AG09319 (cell line): ENCODE measurements at regions not wholly inside any gene's neighbourhood (a gene's known extent, or its start where the extent isn't known, plus 50 kb on each side); places are given as distances from the start of the nearest gene placed in this dataset.

ENCODE experiments used
- DNase-seq: peaks from one replicate; pipeline ENCODE4 v3.0.0-alpha.2; 2010; ENCODE audit warnings: low read depth; ENCODE audit errors: extremely low read depth
- TF ChIP-seq, protein P1 (sequence below): IDR thresholded peaks from 2 replicates; pipeline ENCODE4 v1.5.1; 2011; ENCODE audit warnings: low read depth, mild to moderate bottlenecking, inconsistent platforms, low read length, moderate library complexity

DNA sequence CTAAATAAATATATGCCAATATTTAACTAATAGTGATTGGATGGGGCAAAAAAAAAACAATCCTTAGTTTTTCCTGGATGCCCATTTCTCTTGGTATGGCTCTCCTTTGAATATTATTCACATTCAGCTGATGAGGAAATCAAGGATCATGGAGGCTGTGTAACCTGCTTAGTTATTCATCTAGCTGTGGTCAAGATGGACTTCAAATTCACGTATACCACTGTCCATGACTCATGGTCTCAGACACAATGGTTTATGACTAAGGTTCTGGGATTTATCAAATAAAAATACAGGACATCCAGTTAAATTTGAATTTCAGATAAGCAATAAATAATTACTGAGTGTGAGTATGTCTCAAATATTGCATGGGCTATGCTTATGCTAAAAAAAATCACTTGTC is 191.5 kb upstream of the CELF2 start:
- DNase-seq = no peak
- TF ChIP-seq, protein P1, sequence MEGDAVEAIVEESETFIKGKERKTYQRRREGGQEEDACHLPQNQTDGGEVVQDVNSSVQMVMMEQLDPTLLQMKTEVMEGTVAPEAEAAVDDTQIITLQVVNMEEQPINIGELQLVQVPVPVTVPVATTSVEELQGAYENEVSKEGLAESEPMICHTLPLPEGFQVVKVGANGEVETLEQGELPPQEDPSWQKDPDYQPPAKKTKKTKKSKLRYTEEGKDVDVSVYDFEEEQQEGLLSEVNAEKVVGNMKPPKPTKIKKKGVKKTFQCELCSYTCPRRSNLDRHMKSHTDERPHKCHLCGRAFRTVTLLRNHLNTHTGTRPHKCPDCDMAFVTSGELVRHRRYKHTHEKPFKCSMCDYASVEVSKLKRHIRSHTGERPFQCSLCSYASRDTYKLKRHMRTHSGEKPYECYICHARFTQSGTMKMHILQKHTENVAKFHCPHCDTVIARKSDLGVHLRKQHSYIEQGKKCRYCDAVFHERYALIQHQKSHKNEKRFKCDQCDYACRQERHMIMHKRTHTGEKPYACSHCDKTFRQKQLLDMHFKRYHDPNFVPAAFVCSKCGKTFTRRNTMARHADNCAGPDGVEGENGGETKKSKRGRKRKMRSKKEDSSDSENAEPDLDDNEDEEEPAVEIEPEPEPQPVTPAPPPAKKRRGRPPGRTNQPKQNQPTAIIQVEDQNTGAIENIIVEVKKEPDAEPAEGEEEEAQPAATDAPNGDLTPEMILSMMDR = no peak

DNA sequence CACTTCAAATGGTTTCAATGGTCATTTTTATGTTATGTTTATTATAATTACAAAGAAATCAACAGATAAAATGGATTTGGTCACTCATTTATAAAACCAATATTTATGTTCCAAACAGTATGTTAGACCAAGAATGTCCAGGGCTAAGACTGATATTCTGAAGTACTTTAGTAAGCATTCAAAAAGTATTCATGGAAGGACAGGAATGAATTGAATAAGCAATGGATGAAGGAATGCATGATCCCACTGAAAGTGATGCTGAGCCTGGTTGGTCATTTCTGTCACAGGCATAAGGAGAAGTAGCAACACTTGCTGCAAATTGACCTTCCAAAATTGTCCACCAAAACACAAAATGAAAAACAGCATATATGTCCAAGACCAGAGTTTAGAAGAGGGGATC is 189.0 kb upstream of the CELF2 start:
- TF ChIP-seq, protein P1 = no peak

DNA sequence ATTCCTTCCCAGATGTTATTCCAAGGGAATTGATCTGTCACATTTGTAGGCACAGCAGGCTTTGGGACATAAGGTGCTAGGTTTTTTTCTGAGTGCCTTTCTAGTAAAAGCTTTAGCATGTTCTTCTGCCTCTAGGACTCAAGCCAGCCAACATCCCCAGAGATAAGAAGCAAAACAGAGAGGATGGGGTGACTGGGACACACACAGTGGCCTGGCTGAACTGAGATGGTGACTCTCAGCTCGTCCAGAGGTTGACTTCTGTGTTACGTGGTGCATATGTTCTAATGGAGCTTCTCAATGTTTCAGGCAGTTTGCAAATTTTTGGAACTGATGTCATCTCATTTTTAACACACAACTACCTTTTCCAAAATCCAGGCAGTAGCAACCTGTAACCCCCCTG is 188.1 kb upstream of the CELF2 start:
- TF ChIP-seq, protein P1 = no peak
- DNase-seq = no peak

More for the DNA sequence above, 189.0 kb upstream of the CELF2 start:
- DNase-seq = no peak

DNA sequence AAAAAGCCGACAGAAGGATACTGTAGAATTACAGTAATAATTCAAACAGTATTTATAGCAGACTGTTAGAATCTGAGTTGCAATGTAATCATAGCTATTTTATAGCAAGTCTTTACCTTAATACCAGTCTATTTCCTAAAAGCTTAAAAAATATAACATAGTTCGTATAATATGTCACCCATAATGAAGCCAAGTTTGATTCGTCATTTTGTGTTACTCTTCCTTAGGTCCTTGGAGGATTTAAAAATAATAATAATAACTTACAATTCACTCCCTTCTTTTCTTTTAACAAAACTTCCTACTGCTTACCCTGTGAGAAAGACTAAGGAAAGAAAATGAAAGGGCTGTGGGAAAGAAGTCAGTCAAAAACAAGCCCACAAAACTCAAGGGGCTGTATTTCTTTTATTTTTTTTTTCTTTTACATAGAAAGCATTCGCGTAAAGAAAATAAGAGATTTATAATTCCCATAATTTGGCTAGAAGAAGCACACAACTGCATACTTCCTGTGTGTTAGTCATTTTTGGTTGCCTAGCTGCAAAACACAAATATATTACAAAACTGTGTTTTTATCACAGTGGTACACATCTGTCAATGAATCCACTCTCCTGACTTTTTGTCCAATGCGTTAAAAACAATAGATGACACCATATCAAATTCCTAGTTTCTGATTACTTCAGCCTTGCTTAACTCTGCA is 187.2 kb upstream of the CELF2 start:
- peak; percentile 70 for DNase-seq

DNA sequence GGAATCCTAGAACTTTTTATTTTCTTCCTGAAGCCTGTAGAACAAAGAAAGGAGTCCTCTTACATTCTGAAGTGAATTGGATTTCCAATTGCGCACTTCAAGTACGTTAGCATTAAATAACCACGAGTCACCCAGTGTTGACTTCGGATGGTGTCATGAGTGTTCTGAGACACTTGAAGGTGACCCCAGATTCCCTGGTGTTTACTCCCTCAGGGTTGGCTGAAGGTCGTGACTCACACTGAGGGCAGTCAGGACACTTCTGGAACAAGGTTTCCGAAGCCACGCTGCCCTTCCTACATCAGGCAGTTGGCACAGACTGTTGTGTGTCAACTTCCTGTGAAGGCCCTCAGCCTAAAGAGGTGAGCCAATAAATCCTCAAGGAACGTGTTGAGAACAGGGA is 186.6 kb upstream of the CELF2 start:
- peak; percentile 30 for DNase-seq
- TF ChIP-seq, protein P1 = no peak

More for the DNA sequence above, 187.2 kb upstream of the CELF2 start:
- TF ChIP-seq, protein P1 = no peak

DNA sequence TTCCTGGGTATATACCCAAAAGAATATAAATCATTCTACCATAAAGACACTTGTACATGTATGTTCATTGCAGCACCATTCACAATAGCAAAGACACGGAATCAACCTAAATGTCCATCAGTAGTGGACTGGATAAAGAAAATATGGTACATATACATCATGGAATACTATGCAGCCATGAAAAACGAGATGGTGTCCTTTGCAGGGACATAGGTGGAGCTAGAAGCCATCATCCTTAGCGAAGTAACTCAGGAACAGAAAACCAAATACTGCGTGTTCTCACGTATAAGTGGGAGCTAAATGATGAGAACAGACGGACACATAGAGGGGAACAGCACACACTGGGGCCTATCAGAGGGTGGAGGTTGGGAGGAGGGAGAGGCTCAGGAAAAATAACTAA is 183.7 kb upstream of the CELF2 start:
- DNase-seq = no peak

DNA sequence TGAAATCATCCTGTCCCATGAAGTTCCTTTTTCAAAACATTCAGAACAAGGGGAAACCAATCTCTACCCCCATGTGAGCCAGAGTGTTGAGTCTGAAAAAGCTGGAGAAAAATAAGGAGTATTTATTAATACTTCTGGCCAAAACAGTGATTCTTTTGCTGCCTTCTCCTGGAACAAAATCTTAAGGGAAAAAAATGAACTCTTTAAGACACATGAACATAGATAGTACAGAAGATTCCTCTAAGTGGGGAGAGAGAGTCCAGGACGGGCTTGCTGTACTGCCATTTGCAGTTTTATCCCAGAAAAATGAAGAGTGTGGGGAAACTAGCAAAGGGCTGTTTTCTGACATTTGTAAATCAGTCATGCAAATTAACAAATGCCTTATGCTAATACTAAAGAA is 173.4 kb upstream of the CELF2 start:
- TF ChIP-seq, protein P1 = no peak
- DNase-seq = no peak

More for the DNA sequence above, 183.7 kb upstream of the CELF2 start:
- TF ChIP-seq, protein P1 = no peak
